Fibroblast of skin of abdomen (primary cell): ENCODE measurements at regions not wholly inside any gene's neighbourhood (a gene's known extent, or its start where the extent isn't known, plus 50 kb on each side); places are given as distances from the start of the nearest gene placed in this dataset.

Source experiments
- DNase-seq: peaks from one replicate; pipeline ENCODE4 v3.0.0-alpha.2; 2013

GRCh38 chr3:127137113-127137512, 55.8 kb upstream of the PRR23E start:
- DNase-seq, result no peak

- DNase-seq, result no peak
Measured at GRCh38 chr3:127137757-127138536, 55.0 kb upstream of the PRR23E start.

- DNase-seq, result no peak
Measured at GRCh38 chr3:127139601-127140500, 53.1 kb upstream of the PRR23E start.

- no peak for DNase-seq
Measured at GRCh38 chr3:127140501-127141460, 52.1 kb upstream of the PRR23E start.

- no peak for DNase-seq
Measured at GRCh38 chr3:127141921-127142730, 50.8 kb upstream of the PRR23E start.
